Naive thymus-derived CD4-positive, alpha-beta T cell (primary cell): ENCODE measurements at regions not wholly inside any gene's neighbourhood (a gene's known extent, or its start where the extent isn't known, plus 50 kb on each side); places are given as distances from the start of the nearest gene placed in this dataset.
A peak's percentile ranks its signal among the peaks of the same experiment; 100 is the strongest.

Source experiments
- ATAC-seq: fragments of 150-1000 bp; cut with Tn5 transposase; 2 replicates; pipeline ENCODE4 v1.10.0; 2021; ENCODE audit warnings: mild to moderate bottlenecking, moderate library complexity
- CTCF ChIA-PET: fragments of 350-600 bp; sonication (Branson Sonifier 250); formaldehyde crosslinking; loops from one replicate; lab custom pipeline; 2021; ENCODE audit warnings: antibody characterized with exemption; lab: Charles Lee
- POLR2A ChIA-PET: fragments of 350-600 bp; sonication (Branson Sonifier 250); formaldehyde crosslinking; loops from one replicate; lab custom pipeline; 2021; ENCODE audit warnings: antibody characterized with exemption, inconsistent platforms; lab: Charles Lee
- DNase-seq, 9 donors: peaks; one replicate each; pipeline versions ENCODE4 v3.0.0 to v3.0.0-alpha.2; 2020 to 2022; ENCODE audit warnings: mixed read lengths in 1 of 9
- H3K27ac ChIP-seq: one replicate; pipeline ENCODE4 v1.7.0; 2013; ENCODE audit warnings: mild to moderate bottlenecking, low read depth, low read length, moderate library complexity
- H3K27me3 ChIP-seq, 2 donors: one replicate each; pipeline ENCODE4 v1.7.0; 2013; ENCODE audit warnings: low read length in 2 of 2, mild to moderate bottlenecking in 2 of 2, moderate library complexity in 2 of 2; ENCODE audit not compliant: control insufficient read depth in 2 of 2, insufficient read depth in 2 of 2
- H3K36me3 ChIP-seq, 3 experiments: 1 replicate in 2 of 3; 2 replicates in 1 of 3; pipeline ENCODE4 v1.7.0; 2013; ENCODE audit warnings: low read length in 3 of 3, mild to moderate bottlenecking in 3 of 3, moderate library complexity in 1 of 3; ENCODE audit not compliant: insufficient read depth in 3 of 3, control insufficient read depth in 2 of 3
- H3K4me1 ChIP-seq, 2 donors: one replicate each; pipeline ENCODE4 v1.7.0; 2013; ENCODE audit warnings: low read length in 2 of 2, mild to moderate bottlenecking in 2 of 2, moderate library complexity in 1 of 2; ENCODE audit not compliant: control insufficient read depth in 2 of 2, insufficient read depth in 2 of 2
- H3K4me3 ChIP-seq: 2 replicates; pipeline ENCODE4 v1.7.0; 2013; ENCODE audit warnings: mild to moderate bottlenecking, low read length
- H3K9me3 ChIP-seq, 3 experiments: 1 replicate in 2 of 3; 2 replicates in 1 of 3; pipeline ENCODE4 v1.7.0; 2013; ENCODE audit warnings: low read length in 3 of 3; ENCODE audit not compliant: control insufficient read depth in 2 of 3
- H3K27ac Mint-ChIP-seq, 9 donors: one replicate each; pipeline ENCODE4 v1.8.0; 2020 to 2022; ENCODE audit warnings: mixed read lengths in 9 of 9, mild to moderate bottlenecking in 8 of 9, moderate library complexity in 5 of 9, inconsistent platforms in 2 of 9
- H3K27me3 Mint-ChIP-seq, 5 donors: one replicate each; pipeline ENCODE4 v1.8.0; 2021 to 2022; ENCODE audit warnings: mixed read lengths in 5 of 5, mild to moderate bottlenecking in 1 of 5
- H3K36me3 Mint-ChIP-seq, 5 donors: one replicate each; pipeline ENCODE4 v1.8.0; 2020 to 2022; ENCODE audit warnings: mixed read lengths in 5 of 5, mild to moderate bottlenecking in 3 of 5, inconsistent platforms in 1 of 5
- H3K4me1 Mint-ChIP-seq, 7 donors: one replicate each; pipeline ENCODE4 v1.8.0; 2020 to 2022; ENCODE audit warnings: mixed read lengths in 7 of 7, mild to moderate bottlenecking in 3 of 7, inconsistent platforms in 1 of 7
- H3K4me3 Mint-ChIP-seq, 10 donors: one replicate each; pipeline ENCODE4 v1.8.0; 2020 to 2022; ENCODE audit warnings: mild to moderate bottlenecking in 10 of 10, mixed read lengths in 10 of 10, moderate library complexity in 6 of 10, inconsistent platforms in 2 of 10
- H3K9me3 Mint-ChIP-seq, 11 donors: one replicate each; pipeline ENCODE4 v1.8.0; 2020 to 2022; ENCODE audit warnings: mixed read lengths in 11 of 11, mild to moderate bottlenecking in 4 of 11, inconsistent platforms in 1 of 11, moderate library complexity in 1 of 11
- intact Hi-C, 2 donors: fragments of 100-400 bp; cut with micrococcal nuclease; formaldehyde crosslinking; loops; one replicate each; pipeline ENCODE4 v1.15.1; 2023

- ChIA-PET POLR2A (no interaction called here), CTCF (interaction anchor here (2.5 kb wide), 1 partner anchor 593 kb away, joined by 27 read pairs; no protein-coding TSS in a partner anchor)
- ATAC-seq (peak; percentile 55), DNase-seq (no peak)
- Histone ChIP-seq H3K4me3 (no peak overlapping the region), H3K36me3 (no peaks in the 10 kb centered on the region), H3K27me3 (no peaks in the 10 kb centered on the region), H3K4me1 (no peaks in the 10 kb centered on the region), H3K9me3 (no peaks in the 10 kb centered on the region), H3K27ac (no peak overlapping the region)
- H3K9me3 Mint-ChIP-seq = peaks cover 0 to 2% (median 0%) of the 10 kb centered on the region in 11 donors
- no peaks in the 10 kb centered on the region for H3K36me3 Mint-ChIP-seq
- H3K27me3 Mint-ChIP-seq = peaks cover 0 to 2% (median 0%) of the 10 kb centered on the region in 5 donors
- intact Hi-C loops = loop anchor here (5.0 kb wide), 2 partner anchors 92 to 178 kb away; no protein-coding TSS in a partner anchor
- H3K4me1 Mint-ChIP-seq = peaks cover 0 to 6% (median 5%) of the 10 kb centered on the region in 7 donors
- H3K27ac Mint-ChIP-seq = no peak overlapping the region
- H3K4me3 Mint-ChIP-seq = peak overlapping the region in 1 of 10 donors; percentile 38
Measured at GRCh38 chr2:42949125-42949524, 156.7 kb upstream of the HAAO start.

- Histone ChIP-seq H3K27ac (no peak overlapping the region), H3K27me3 (no peaks in the 10 kb centered on the region), H3K4me3 (no peak overlapping the region), H3K9me3 (no peaks in the 10 kb centered on the region), H3K36me3 (no peaks in the 10 kb centered on the region), H3K4me1 (no peaks in the 10 kb centered on the region)
- ATAC-seq = no peak
- POLR2A ChIA-PET = interaction anchor here (1.0 to 1.6 kb wide), 4 partner anchors 186 to 536 kb away, joined by 3 to 10 read pairs (median 4); no protein-coding TSS in a partner anchor
- Mint-ChIP-seq H3K27ac (no peak overlapping the region), H3K36me3 (no peaks in the 10 kb centered on the region), H3K27me3 (peaks cover 0 to 2% (median 0%) of the 10 kb centered on the region in 5 donors), H3K4me3 (no peak overlapping the region), H3K4me1 (peaks cover 0 to 6% (median 5%) of the 10 kb centered on the region in 7 donors), H3K9me3 (peaks cover 0 to 2% (median 0%) of the 10 kb centered on the region in 11 donors)
- DNase-seq = no peak
- CTCF ChIA-PET = interaction anchor here (0.5 to 5.5 kb wide), 24 partner anchors 8 to 668 kb away, joined by 3 to 57 read pairs (median 4); no protein-coding TSS in a partner anchor
- intact Hi-C loops = loop anchor here (1.0 to 5.0 kb wide), 10 partner anchors 91 to 664 kb away; no protein-coding TSS in a partner anchor
Measured at GRCh38 chr2:42947809-42948600, 155.6 kb upstream of the HAAO start.

- Histone ChIP-seq H3K27ac (no peak overlapping the region), H3K36me3 (no peaks in the 10 kb centered on the region), H3K9me3 (no peaks in the 10 kb centered on the region), H3K4me3 (no peak overlapping the region), H3K27me3 (no peaks in the 10 kb centered on the region), H3K4me1 (no peaks in the 10 kb centered on the region)
- Mint-ChIP-seq H3K4me1 (peaks cover 0 to 7% (median 5%) of the 10 kb centered on the region in 7 donors), H3K27me3 (peaks cover 0 to 8% (median 0%) of the 10 kb centered on the region in 5 donors), H3K27ac (no peak overlapping the region), H3K36me3 (no peaks in the 10 kb centered on the region), H3K4me3 (no peak overlapping the region), H3K9me3 (no peaks in the 10 kb centered on the region)
- ATAC-seq (no peak), DNase-seq (no peak)
- ChIA-PET POLR2A (interaction anchor here (0.6 kb wide), 1 partner anchor 67 kb away, joined by 4 read pairs; no protein-coding TSS in a partner anchor), CTCF (interaction anchor here (1.3 to 5.5 kb wide), 4 partner anchors 12 to 632 kb away, joined by 3 to 57 read pairs (median 6); no protein-coding TSS in a partner anchor)
- intact Hi-C loops = loop anchor here (5.0 kb wide), 2 partner anchors 88 to 182 kb away; no protein-coding TSS in a partner anchor
Measured at GRCh38 chr2:42944779-42945415, 152.5 kb upstream of the HAAO start.

- ChIA-PET CTCF (interaction anchor here (5.5 kb wide), 1 partner anchor 541 kb away, joined by 57 read pairs; no protein-coding TSS in a partner anchor), POLR2A (no interaction called here)
- H3K36me3 Mint-ChIP-seq = no peaks in the 10 kb centered on the region
- DNase-seq (no peak), ATAC-seq (no peak)
- no peak overlapping the region for H3K27ac Mint-ChIP-seq
- Histone ChIP-seq H3K27me3 (no peaks in the 10 kb centered on the region), H3K4me3 (no peak overlapping the region), H3K4me1 (no peaks in the 10 kb centered on the region), H3K36me3 (no peaks in the 10 kb centered on the region), H3K9me3 (no peaks in the 10 kb centered on the region), H3K27ac (no peak overlapping the region)
- intact Hi-C loops = no loop called here
- peaks cover 0 to 10% (median 0%) of the 10 kb centered on the region in 5 donors for H3K27me3 Mint-ChIP-seq
- H3K4me1 Mint-ChIP-seq = peaks cover 0 to 7% (median 5%) of the 10 kb centered on the region in 7 donors
- no peak overlapping the region for H3K4me3 Mint-ChIP-seq
- no peaks in the 10 kb centered on the region for H3K9me3 Mint-ChIP-seq
Measured at GRCh38 chr2:42942990-42943493, 150.7 kb upstream of the HAAO start.

- H3K27me3 Mint-ChIP-seq = peaks cover 0 to 12% (median 0%) of the 10 kb centered on the region in 5 donors
- CTCF ChIA-PET = no interaction called here
- no peak for DNase-seq
- H3K9me3 Mint-ChIP-seq = no peaks in the 10 kb centered on the region
- Histone ChIP-seq H3K36me3 (no peaks in the 10 kb centered on the region), H3K27me3 (no peaks in the 10 kb centered on the region), H3K4me1 (no peaks in the 10 kb centered on the region), H3K4me3 (no peak overlapping the region), H3K27ac (no peak overlapping the region), H3K9me3 (no peaks in the 10 kb centered on the region)
- no peak for ATAC-seq
- no peak overlapping the region for H3K27ac Mint-ChIP-seq
- POLR2A ChIA-PET = no interaction called here
- H3K36me3 Mint-ChIP-seq = no peaks in the 10 kb centered on the region
- H3K4me3 Mint-ChIP-seq = no peak overlapping the region
- H3K4me1 Mint-ChIP-seq = peaks cover 0 to 7% (median 5%) of the 10 kb centered on the region in 7 donors
- intact Hi-C loops = no loop called here
Measured at GRCh38 chr2:42942214-42942989, 150.0 kb upstream of the HAAO start.

GRCh38 chr2:42941633-42942176, 149.3 kb upstream of the HAAO start:
- Mint-ChIP-seq H3K27ac (no peak overlapping the region), H3K9me3 (no peaks in the 10 kb centered on the region), H3K27me3 (peaks cover 0 to 12% (median 0%) of the 10 kb centered on the region in 5 donors), H3K36me3 (no peaks in the 10 kb centered on the region), H3K4me3 (no peak overlapping the region), H3K4me1 (peaks cover 0 to 3% (median 0%) of the 10 kb centered on the region in 7 donors)
- ATAC-seq (no peak), DNase-seq (no peak)
- H3K4me1 ChIP-seq = no peaks in the 10 kb centered on the region
- H3K27ac ChIP-seq = no peak overlapping the region
- no peak overlapping the region for H3K4me3 ChIP-seq
- POLR2A ChIA-PET = no interaction called here
- CTCF ChIA-PET = no interaction called here
- H3K36me3 ChIP-seq = no peaks in the 10 kb centered on the region
- no peaks in the 10 kb centered on the region for H3K9me3 ChIP-seq
- no peaks in the 10 kb centered on the region for H3K27me3 ChIP-seq
- intact Hi-C loops = no loop called here
